ENCODE measurements at regions not wholly inside any gene's neighbourhood (a gene's known extent, or its start where the extent isn't known, plus 50 kb on each side); places are given as distances from the start of the nearest gene placed in this dataset.

- in situ Hi-C loops (cut with MboI; ENCODE audit: low sequenced_read_pairs in 4 of 4) (no loop called here), intact Hi-C loops (cut with DNase I; ENCODE audit: low total_unique reads) (no loop called here)
- Histone ChIP-seq H3K36me3 (no peaks in the 10 kb centered on the region), H3K9me3 (no peaks in the 10 kb centered on the region), H3K27me3 (no peaks in the 10 kb centered on the region), H3K4me3 (no peak overlapping the region), H3K4me1 (peaks cover 0 to 9% of the 10 kb centered on the region in 2 donors), H3K27ac (no peak overlapping the region)
- TF ChIP-seq POLR2A (IDR thresholded peaks at IDR 0.05) (no peak), CTCF (IDR thresholded peaks at IDR 0.05 in 4 of 5, conservative IDR thresholded peaks at IDR 0.05 in 1 of 5) (no peak)
- ATAC-seq (peak; percentile 47 to 71), DNase-seq (no peak)
These were observed 324.8 kb downstream of the MN1 start for GRCh38 chr22:27476729-27477128.

GRCh38 chr22:27477171-27477570 is 324.4 kb downstream of the MN1 start:
- DNase-seq (no peak), ATAC-seq (no peak)
- peaks cover 0 to 9% of the 10 kb centered on the region in 2 donors for H3K4me1 ChIP-seq
- no peak for TF ChIP-seq POLR2A (IDR thresholded peaks at IDR 0.05)
- TF ChIP-seq CTCF (IDR thresholded peaks at IDR 0.05 in 4 of 5, conservative IDR thresholded peaks at IDR 0.05 in 1 of 5) = no peak
- H3K27me3 ChIP-seq = no peaks in the 10 kb centered on the region
- intact Hi-C loops (cut with DNase I; ENCODE audit: low total_unique reads) = no loop called here
- H3K9me3 ChIP-seq = no peaks in the 10 kb centered on the region
- no peak overlapping the region for H3K4me3 ChIP-seq
- no peak overlapping the region for H3K27ac ChIP-seq
- in situ Hi-C loops (cut with MboI; ENCODE audit: low sequenced_read_pairs in 4 of 4) = no loop called here
- H3K36me3 ChIP-seq = no peaks in the 10 kb centered on the region

DNA sequence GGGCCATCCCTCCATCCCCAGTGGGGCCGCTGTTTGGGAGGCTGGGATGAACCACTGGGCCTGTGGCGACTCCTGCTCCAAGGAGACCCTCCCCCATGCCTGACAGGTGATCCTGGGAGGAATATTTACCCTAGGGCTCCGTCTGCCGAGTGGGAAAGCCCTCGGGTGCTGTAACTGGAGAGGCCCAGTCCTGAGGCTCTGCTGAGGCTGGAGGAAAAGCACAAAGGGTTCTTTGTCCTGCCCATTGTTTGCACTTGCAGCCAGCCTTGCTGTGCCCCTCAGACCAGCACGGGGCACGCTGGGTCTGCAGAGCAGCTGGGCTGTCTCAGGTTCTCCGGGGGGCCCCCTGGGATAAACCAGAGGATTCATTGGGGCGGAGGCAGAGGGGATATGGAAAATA is 321.1 kb downstream of the MN1 start:
- Histone ChIP-seq H3K4me3 (no peak overlapping the region), H3K4me1 (no peaks in the 10 kb centered on the region), H3K9me3 (no peaks in the 10 kb centered on the region), H3K27ac (no peak overlapping the region), H3K36me3 (no peaks in the 10 kb centered on the region), H3K27me3 (peaks cover 0 to 5% (median 2%) of the 10 kb centered on the region in 3 donors)
- no peak for ATAC-seq
- in situ Hi-C loops (cut with MboI; ENCODE audit: low sequenced_read_pairs in 4 of 4) (no loop called here), intact Hi-C loops (cut with DNase I; ENCODE audit: low total_unique reads) (no loop called here)
- DNase-seq = no peak
- no peak for TF ChIP-seq CTCF (IDR thresholded peaks at IDR 0.05 in 4 of 5, conservative IDR thresholded peaks at IDR 0.05 in 1 of 5)
- TF ChIP-seq POLR2A (IDR thresholded peaks at IDR 0.05) = no peak

GRCh38 chr22:27482402-27482801 is 319.2 kb downstream of the MN1 start:
- intact Hi-C loops (cut with DNase I; ENCODE audit: low total_unique reads) (no loop called here), in situ Hi-C loops (cut with MboI; ENCODE audit: low sequenced_read_pairs in 4 of 4) (no loop called here)
- H3K27me3 ChIP-seq = peaks cover 0 to 7% (median 2%) of the 10 kb centered on the region in 3 donors

More at GRCh38 chr22:27482402-27482801, 319.2 kb downstream of the MN1 start:
- DNase-seq = no peak
- Histone ChIP-seq H3K4me1 (no peaks in the 10 kb centered on the region), H3K9me3 (no peaks in the 10 kb centered on the region), H3K36me3 (no peaks in the 10 kb centered on the region), H3K4me3 (no peak overlapping the region), H3K27ac (no peak overlapping the region)
- no peak for ATAC-seq
- TF ChIP-seq POLR2A (IDR thresholded peaks at IDR 0.05) (no peak), CTCF (IDR thresholded peaks at IDR 0.05 in 4 of 5, conservative IDR thresholded peaks at IDR 0.05 in 1 of 5) (no peak)

Data from gastrocnemius medialis (tissue), 4 donors.